ENCODE measurements at regions not wholly inside any gene's neighbourhood (a gene's known extent, or its start where the extent isn't known, plus 50 kb on each side); places are given as distances from the start of the nearest gene placed in this dataset.

DNA sequence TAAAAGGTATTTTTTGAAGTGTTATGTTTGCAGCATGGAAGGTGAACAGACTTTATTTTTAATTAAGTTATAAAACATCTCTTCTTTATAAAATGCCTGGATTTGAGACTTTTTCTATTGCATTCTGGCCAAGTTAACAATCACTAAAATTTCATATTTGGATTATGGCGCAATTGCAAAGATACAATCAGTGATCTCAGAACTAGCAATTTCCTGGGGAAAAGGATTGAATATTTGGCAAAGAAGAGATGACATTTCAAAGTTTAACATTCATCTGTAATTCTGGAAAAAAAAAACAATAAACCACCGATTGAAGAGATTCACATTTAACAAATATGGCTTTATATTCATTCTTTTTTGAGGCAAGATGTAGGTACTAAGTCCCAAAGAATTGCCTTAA is 378.0 kb downstream of the LRRC70 start:
- TF ChIP-seq, protein P1, sequence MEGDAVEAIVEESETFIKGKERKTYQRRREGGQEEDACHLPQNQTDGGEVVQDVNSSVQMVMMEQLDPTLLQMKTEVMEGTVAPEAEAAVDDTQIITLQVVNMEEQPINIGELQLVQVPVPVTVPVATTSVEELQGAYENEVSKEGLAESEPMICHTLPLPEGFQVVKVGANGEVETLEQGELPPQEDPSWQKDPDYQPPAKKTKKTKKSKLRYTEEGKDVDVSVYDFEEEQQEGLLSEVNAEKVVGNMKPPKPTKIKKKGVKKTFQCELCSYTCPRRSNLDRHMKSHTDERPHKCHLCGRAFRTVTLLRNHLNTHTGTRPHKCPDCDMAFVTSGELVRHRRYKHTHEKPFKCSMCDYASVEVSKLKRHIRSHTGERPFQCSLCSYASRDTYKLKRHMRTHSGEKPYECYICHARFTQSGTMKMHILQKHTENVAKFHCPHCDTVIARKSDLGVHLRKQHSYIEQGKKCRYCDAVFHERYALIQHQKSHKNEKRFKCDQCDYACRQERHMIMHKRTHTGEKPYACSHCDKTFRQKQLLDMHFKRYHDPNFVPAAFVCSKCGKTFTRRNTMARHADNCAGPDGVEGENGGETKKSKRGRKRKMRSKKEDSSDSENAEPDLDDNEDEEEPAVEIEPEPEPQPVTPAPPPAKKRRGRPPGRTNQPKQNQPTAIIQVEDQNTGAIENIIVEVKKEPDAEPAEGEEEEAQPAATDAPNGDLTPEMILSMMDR (IDR thresholded peaks at IDR 0.05) = no peak
- no peak for TF ChIP-seq POLR2A (IDR thresholded peaks at IDR 0.05)
